Spleen (tissue), 11 donors: ENCODE measurements at regions not wholly inside any gene's neighbourhood (a gene's known extent, or its start where the extent isn't known, plus 50 kb on each side); places are given as distances from the start of the nearest gene placed in this dataset.
"Not testable (repeated sequence)": the region's sequence is repeated elsewhere in the genome, so short reads cannot be mapped to it uniquely, and the experiment has no call there.

Experiments used
- DNase-seq: peaks from one replicate; pipeline ENCODE4 v3.0.0-alpha.2; 2020
- H3K27ac ChIP-seq, 8 donors: fragments of 200-600 bp; sonication (generic) in 7 of 8; 1 replicate in 4 of 8; 2 replicates in 4 of 8; pipeline versions ENCODE4 v1.5.0 to v1.8.0; 2016 to 2021; ENCODE audit warnings: inconsistent platforms in 4 of 8, mild to moderate bottlenecking in 4 of 8, moderate library complexity in 1 of 8
- H3K27me3 ChIP-seq, 7 donors: fragments of 200-600 bp; sonication (generic) in 6 of 7; replicated peaks in 1 of 7; 1 replicate in 4 of 7; 2 replicates in 3 of 7; pipeline versions ENCODE4 v1.5.0 to v1.8.0; 2016 to 2021; ENCODE audit warnings: inconsistent platforms in 3 of 7, mild to moderate bottlenecking in 1 of 7
- H3K36me3 ChIP-seq, 6 donors: fragments of 200-600 bp; sonication (generic) in 5 of 6; 1 replicate in 4 of 6; 2 replicates in 2 of 6; pipeline versions ENCODE4 v1.5.0 to v1.8.0; 2016 to 2021; ENCODE audit warnings: inconsistent platforms in 2 of 6
- H3K4me1 ChIP-seq, 6 donors: fragments of 200-600 bp; sonication (generic) in 5 of 6; 1 replicate in 3 of 6; 2 replicates in 3 of 6; pipeline versions ENCODE4 v1.5.0 to v1.8.0; 2016 to 2021; ENCODE audit warnings: inconsistent platforms in 3 of 6
- H3K4me3 ChIP-seq, 8 donors: fragments of 200-600 bp; sonication (generic) in 7 of 8; 1 replicate in 4 of 8; 2 replicates in 4 of 8; pipeline versions ENCODE4 v1.5.0 to v1.8.0; 2016 to 2021; ENCODE audit warnings: inconsistent platforms in 4 of 8, mild to moderate bottlenecking in 4 of 8, moderate library complexity in 2 of 8
- H3K9me3 ChIP-seq, 8 donors: fragments of 200-600 bp; sonication (generic) in 7 of 8; 1 replicate in 4 of 8; 2 replicates in 4 of 8; pipeline versions ENCODE4 v1.5.0 to v1.8.0; 2016 to 2021; ENCODE audit warnings: inconsistent platforms in 4 of 8
- POLR2A ChIP-seq, 3 donors: fragments of 450-650 bp; IDR thresholded peaks; one replicate each; pipeline ENCODE4 v1.5.1; 2017; ENCODE audit warnings: antibody characterized with exemption in 3 of 3, mild to moderate bottlenecking in 1 of 3
- POLR2AphosphoS5 ChIP-seq, 3 donors: sonication (generic); formaldehyde crosslinking; IDR thresholded peaks; one replicate each; pipeline ENCODE4 v1.5.1; 2017; ENCODE audit warnings: antibody characterized with exemption in 3 of 3
- WGBS, 5 donors: extraction: QIAGEN DNeasy Blood & Tissue Kit in 3 of 5; methylation state at CpG; one replicate each; pipeline versions ENCODE4 v1.1.5 to v1.1.7; 2013 to 2018; 5-methylcytosine and 5-hydroxymethylcytosine counted together
- intact Hi-C: fragments of 100-400 bp; cut with DNase I; formaldehyde crosslinking; loops from one replicate; pipeline ENCODE4 v1.15.0; 2023; ENCODE audit warnings: low total_unique reads
- TF ChIP-seq, protein P1 (sequence below), 11 experiments: fragments of 200-600 bp in 7 of 11; fragments of 450-650 bp in 4 of 11; sonication (generic) in 4 of 11; IDR thresholded peaks in 8 of 11; conservative IDR thresholded peaks in 3 of 11; 1 replicate in 7 of 11; 2 replicates in 4 of 11; pipeline versions ENCODE4 v1.4.0 to v1.8.0; 2016 to 2021; ENCODE audit warnings: antibody characterized with exemption in 11 of 11, inconsistent platforms in 4 of 11, mild to moderate bottlenecking in 1 of 11
- donor health status: healthy with polysubstance abuse.
- donor health status: DM: no; HTN: no; CAD: no; lungs with moderate emphysema.
- donor health status: DM: no; HTN: no; CAD: no.
- donor health status: Bipolar disorder and iron deficiency.
- donor health status: healthy.
- donor health status: DM: no; HTN: no; CAD: no.
- donor health status: DM: yes; HTN: yes; CAD: no.

DNA sequence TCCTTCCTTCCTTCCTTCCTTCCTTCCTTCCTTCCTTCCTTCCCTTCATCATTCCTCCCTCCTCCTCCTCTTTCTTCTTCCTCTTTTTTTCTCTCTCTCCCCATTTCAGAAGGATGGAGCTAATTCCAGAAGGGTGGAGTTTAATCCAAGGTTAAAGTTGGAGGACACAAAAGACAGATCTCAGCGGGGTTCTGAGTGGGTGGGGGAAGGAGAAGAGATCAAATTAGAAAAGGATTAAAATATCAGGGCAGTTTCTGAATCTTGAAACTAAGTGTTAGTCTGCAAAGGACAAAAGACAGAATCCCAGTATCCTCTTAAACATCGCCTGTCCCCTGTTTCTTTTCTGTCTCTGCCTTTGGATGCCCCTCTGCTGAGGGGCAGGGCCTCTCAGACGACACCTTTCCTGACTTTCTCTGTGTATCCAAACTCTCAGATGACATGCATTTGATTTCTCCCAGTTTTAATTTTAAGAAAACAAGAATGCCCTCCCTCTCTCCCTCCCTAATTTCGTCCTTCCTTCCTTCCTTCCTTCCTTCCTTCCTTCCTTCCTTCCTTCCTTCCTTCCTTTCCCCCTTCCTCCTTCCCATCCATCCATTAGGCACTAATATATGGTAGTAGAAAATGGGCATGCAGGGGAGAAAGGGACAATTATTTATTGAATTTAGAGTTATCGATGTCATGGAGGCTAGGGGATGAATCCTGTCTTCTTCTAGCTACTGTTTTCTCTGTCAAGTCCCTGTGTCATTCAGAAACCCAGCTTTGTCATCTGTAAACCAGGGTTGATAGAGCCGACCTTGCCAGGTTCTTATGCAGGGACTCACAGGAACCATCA, 269.1 kb downstream of the VRK1 start:
- Histone ChIP-seq H3K9me3 (no peaks in the 10 kb centered on the region), H3K27me3 (peaks cover 0 to 4% (median 0%) of the 10 kb centered on the region in 7 donors), H3K4me1 (no peaks in the 10 kb centered on the region), H3K27ac (no peak overlapping the region), H3K36me3 (no peaks in the 10 kb centered on the region), H3K4me3 (no peak overlapping the region)
- TF ChIP-seq POLR2AphosphoS5 (IDR thresholded peaks at IDR 0.05), result no peak
- TF ChIP-seq, protein P1, sequence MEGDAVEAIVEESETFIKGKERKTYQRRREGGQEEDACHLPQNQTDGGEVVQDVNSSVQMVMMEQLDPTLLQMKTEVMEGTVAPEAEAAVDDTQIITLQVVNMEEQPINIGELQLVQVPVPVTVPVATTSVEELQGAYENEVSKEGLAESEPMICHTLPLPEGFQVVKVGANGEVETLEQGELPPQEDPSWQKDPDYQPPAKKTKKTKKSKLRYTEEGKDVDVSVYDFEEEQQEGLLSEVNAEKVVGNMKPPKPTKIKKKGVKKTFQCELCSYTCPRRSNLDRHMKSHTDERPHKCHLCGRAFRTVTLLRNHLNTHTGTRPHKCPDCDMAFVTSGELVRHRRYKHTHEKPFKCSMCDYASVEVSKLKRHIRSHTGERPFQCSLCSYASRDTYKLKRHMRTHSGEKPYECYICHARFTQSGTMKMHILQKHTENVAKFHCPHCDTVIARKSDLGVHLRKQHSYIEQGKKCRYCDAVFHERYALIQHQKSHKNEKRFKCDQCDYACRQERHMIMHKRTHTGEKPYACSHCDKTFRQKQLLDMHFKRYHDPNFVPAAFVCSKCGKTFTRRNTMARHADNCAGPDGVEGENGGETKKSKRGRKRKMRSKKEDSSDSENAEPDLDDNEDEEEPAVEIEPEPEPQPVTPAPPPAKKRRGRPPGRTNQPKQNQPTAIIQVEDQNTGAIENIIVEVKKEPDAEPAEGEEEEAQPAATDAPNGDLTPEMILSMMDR (IDR thresholded peaks at IDR 0.05 in 8 of 11, conservative IDR thresholded peaks at IDR 0.05 in 3 of 11), result no peak
- TF ChIP-seq POLR2A (IDR thresholded peaks at IDR 0.05), result no peak
- DNase-seq, result no peak
- intact Hi-C loops, result no loop called here
- WGBS, 5 donors, result 62 to 74% (median 68%) methylated on average over 5 to 6 of the region's 6 CpGs

DNA sequence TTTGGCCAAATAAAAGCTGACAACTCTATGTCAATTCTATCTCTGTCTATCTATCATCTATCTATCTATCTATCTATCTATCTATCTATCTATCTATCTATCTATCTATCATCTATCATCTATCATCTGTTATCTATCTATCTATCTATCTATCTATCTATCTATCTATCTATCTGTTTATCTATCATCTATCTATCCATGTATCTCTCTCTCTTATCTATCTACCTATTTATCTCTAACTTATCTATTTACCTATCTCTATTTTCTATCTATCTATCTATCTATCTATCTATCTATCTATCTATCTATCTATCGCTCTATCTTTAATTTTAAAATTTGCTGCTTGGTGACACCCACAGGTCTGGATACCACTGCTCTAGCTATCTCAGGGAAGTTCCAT, 271.1 kb downstream of the VRK1 start:
- 90 to 100% (median 94%) methylated on average over 1 of the region's 1 CpG for WGBS, 5 donors
- DNase-seq, H3K27me3 ChIP-seq, H3K36me3 ChIP-seq, H3K27ac ChIP-seq, H3K9me3 ChIP-seq, intact Hi-C loops, H3K4me1 ChIP-seq, H3K4me3 ChIP-seq: not testable (repeated sequence)

DNA sequence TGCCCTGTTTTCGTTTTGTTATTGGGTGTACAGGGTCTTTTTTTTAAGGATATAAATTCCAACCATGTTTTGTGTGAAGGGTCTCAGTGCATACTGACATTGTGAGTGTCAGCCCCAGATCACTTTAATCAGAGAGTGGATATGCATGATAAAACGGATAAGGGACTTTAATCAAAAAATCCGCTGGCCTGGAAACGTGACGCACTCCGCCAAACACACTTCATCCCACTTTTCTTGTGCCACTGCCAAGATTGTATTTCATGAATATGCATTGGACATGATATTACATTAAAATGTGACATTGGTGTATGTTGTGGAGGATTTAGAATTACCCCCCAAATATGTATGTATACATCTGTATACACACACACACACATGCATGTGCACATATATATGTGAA, 273.1 kb downstream of the VRK1 start:
- intact Hi-C loops, result no loop called here
- Histone ChIP-seq H3K4me1 (no peaks in the 10 kb centered on the region), H3K36me3 (no peaks in the 10 kb centered on the region), H3K9me3 (no peaks in the 10 kb centered on the region), H3K27ac (no peak overlapping the region), H3K27me3 (no peaks in the 10 kb centered on the region), H3K4me3 (no peak overlapping the region)
- 72 to 88% (median 86%) methylated on average over 6 of the region's 6 CpGs for WGBS, 5 donors
- TF ChIP-seq POLR2A (IDR thresholded peaks at IDR 0.05), result no peak
- TF ChIP-seq POLR2AphosphoS5 (IDR thresholded peaks at IDR 0.05), result no peak
- TF ChIP-seq, protein P1 (IDR thresholded peaks at IDR 0.05 in 8 of 11, conservative IDR thresholded peaks at IDR 0.05 in 3 of 11), result no peak
- no peak for DNase-seq

DNA sequence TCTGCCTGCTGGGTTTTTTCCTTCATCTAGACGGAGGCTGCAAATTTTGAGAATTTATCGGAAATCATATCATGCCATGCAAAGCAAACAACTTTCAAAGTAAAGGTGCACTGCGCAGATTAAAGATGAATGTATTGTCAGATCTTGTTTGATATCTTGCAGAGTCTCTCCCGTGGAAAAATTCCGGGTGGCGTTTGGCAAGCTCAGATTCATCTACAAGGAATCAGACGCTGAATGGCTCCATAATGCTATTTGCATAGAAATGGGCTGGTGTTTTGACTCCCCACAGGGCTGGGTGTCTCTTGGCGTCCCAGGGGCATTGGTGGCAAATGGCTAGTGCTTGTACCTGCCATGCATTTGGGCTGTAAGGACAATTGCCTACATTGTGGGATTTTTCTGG, 274.0 kb downstream of the VRK1 start:
- no peak for DNase-seq
- WGBS, 5 donors, result 84 to 93% (median 90%) methylated on average over 8 of the region's 8 CpGs
- intact Hi-C loops, result no loop called here
- TF ChIP-seq POLR2AphosphoS5 (IDR thresholded peaks at IDR 0.05), result no peak
- TF ChIP-seq, protein P1 (IDR thresholded peaks at IDR 0.05 in 8 of 11, conservative IDR thresholded peaks at IDR 0.05 in 3 of 11), result no peak
- TF ChIP-seq POLR2A (IDR thresholded peaks at IDR 0.05), result no peak
- Histone ChIP-seq H3K36me3 (no peaks in the 10 kb centered on the region), H3K27me3 (no peaks in the 10 kb centered on the region), H3K9me3 (no peaks in the 10 kb centered on the region), H3K27ac (no peak overlapping the region), H3K4me3 (no peak overlapping the region), H3K4me1 (no peaks in the 10 kb centered on the region)
